OCI-LY3 (cell line): ENCODE measurements at regions not wholly inside any gene's neighbourhood (a gene's known extent, or its start where the extent isn't known, plus 50 kb on each side); places are given as distances from the start of the nearest gene placed in this dataset.

Experiments used
- EZH2phosphoT487 ChIP-seq: fragments of 200-600 bp; shearing (Covaris generic); IDR thresholded peaks from 2 replicates; pipeline ENCODE4 v1.6.1; 2018; ENCODE audit warnings: antibody characterized with exemption, mixed run types, low read depth
- TF ChIP-seq, protein P1 (sequence below): fragments of 200-600, 300-600 bp; sonication (generic); IDR thresholded peaks from 2 replicates; pipeline ENCODE4 v1.5.1; 2014; ENCODE audit warnings: antibody characterized with exemption, low read length, low read depth

GRCh38 chr16:17566656-17567450 lies 96.1 kb upstream of the XYLT1 start:
- TF ChIP-seq, protein P1, sequence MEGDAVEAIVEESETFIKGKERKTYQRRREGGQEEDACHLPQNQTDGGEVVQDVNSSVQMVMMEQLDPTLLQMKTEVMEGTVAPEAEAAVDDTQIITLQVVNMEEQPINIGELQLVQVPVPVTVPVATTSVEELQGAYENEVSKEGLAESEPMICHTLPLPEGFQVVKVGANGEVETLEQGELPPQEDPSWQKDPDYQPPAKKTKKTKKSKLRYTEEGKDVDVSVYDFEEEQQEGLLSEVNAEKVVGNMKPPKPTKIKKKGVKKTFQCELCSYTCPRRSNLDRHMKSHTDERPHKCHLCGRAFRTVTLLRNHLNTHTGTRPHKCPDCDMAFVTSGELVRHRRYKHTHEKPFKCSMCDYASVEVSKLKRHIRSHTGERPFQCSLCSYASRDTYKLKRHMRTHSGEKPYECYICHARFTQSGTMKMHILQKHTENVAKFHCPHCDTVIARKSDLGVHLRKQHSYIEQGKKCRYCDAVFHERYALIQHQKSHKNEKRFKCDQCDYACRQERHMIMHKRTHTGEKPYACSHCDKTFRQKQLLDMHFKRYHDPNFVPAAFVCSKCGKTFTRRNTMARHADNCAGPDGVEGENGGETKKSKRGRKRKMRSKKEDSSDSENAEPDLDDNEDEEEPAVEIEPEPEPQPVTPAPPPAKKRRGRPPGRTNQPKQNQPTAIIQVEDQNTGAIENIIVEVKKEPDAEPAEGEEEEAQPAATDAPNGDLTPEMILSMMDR: no peak
- no peak for TF ChIP-seq EZH2phosphoT487
